ENCODE measurements at regions not wholly inside any gene's neighbourhood (a gene's known extent, or its start where the extent isn't known, plus 50 kb on each side); places are given as distances from the start of the nearest gene placed in this dataset.

- TF ChIP-seq CTCF (conservative IDR thresholded peaks at IDR 0.05; ENCODE audit: low read length) (no peak), EZH2phosphoT487 (IDR thresholded peaks at IDR 0.05; ENCODE audit: borderline replicate concordance, low read depth, low read length) (no peak)
Measured at GRCh38 chr4:114081783-114082182, 102.3 kb upstream of the ARSJ start.

Measured in OCI-LY7 (cell line).